Smooth muscle cell (in vitro differentiated cells): ENCODE measurements at regions not wholly inside any gene's neighbourhood (a gene's known extent, or its start where the extent isn't known, plus 50 kb on each side); places are given as distances from the start of the nearest gene placed in this dataset.

Source experiments
- DNase-seq: peaks from one replicate; lab custom pipeline; 2025; ENCODE audit not compliant: unreplicated experiment; lab: John Stamatoyannopoulos, UW
- H2AFZ ChIP-seq: fragments of 200-600 bp; sonication (generic); 2 replicates; pipeline ENCODE4 v1.6.0; 2016; ENCODE audit warnings: antibody characterized with exemption, low read depth, mild to moderate bottlenecking
- H3F3A ChIP-seq: fragments of 200-600 bp; sonication (generic); 2 replicates; pipeline ENCODE4 v1.6.0; 2017; ENCODE audit warnings: antibody characterized with exemption, low read depth
- H3K27ac ChIP-seq: fragments of 200-600 bp; sonication (generic); 2 replicates; pipeline ENCODE4 v1.5.1; 2016; ENCODE audit warnings: low read depth, mild to moderate bottlenecking
- H3K27me3 ChIP-seq: fragments of 200-600 bp; sonication (generic); 2 replicates; pipeline ENCODE4 v1.6.1; 2016; ENCODE audit warnings: low read depth, mild to moderate bottlenecking
- H3K36me3 ChIP-seq: fragments of 200-600 bp; sonication (generic); 2 replicates; pipeline ENCODE4 v1.5.1; 2016; ENCODE audit warnings: low read depth
- H3K4me1 ChIP-seq: fragments of 200-600 bp; sonication (generic); 2 replicates; pipeline ENCODE4 v1.5.1; 2016; ENCODE audit warnings: low read depth
- H3K4me2 ChIP-seq: fragments of 200-600 bp; sonication (generic); 2 replicates; pipeline ENCODE4 v1.6.0; 2016; ENCODE audit warnings: mild to moderate bottlenecking
- H3K4me3 ChIP-seq: fragments of 200-600 bp; sonication (generic); 2 replicates; pipeline ENCODE4 v1.5.1; 2016; ENCODE audit warnings: mild to moderate bottlenecking
- H3K79me2 ChIP-seq: fragments of 200-600 bp; sonication (generic); 2 replicates; pipeline ENCODE4 v1.6.0; 2016; ENCODE audit warnings: low read depth, mild to moderate bottlenecking
- H3K9ac ChIP-seq: fragments of 200-600 bp; sonication (generic); 2 replicates; pipeline ENCODE4 v1.6.0; 2016; ENCODE audit warnings: low read depth
- H3K9me3 ChIP-seq: fragments of 200-600 bp; sonication (generic); replicated peaks from 2 replicates; pipeline ENCODE4 v1.5.1; 2016; ENCODE audit warnings: low read depth
- H4K20me1 ChIP-seq: fragments of 200-600 bp; sonication (generic); 2 replicates; pipeline ENCODE4 v1.6.0; 2016; ENCODE audit warnings: low read depth
- WGBS: methylation state at CpG from one replicate; pipeline ENCODE4 v1.1.7; 2016; ENCODE audit warnings: low lambda C conversion rate; 5-methylcytosine and 5-hydroxymethylcytosine counted together
- TF ChIP-seq, protein P1 (sequence below): fragments of 200-600 bp; sonication (generic); IDR thresholded peaks from 2 replicates; pipeline ENCODE4 v1.5.1; 2017; ENCODE audit warnings: borderline replicate concordance, mild to moderate bottlenecking, antibody characterized with exemption; ENCODE audit not compliant: insufficient read depth, poor library complexity, severe bottlenecking

- no peak for DNase-seq
- Histone ChIP-seq H3K9me3 (no peaks in the 10 kb centered on the region), H3K4me1 (peaks cover 8% of the 10 kb centered on the region), H3F3A (no peaks in the 10 kb centered on the region), H3K9ac (no peak overlapping the region), H3K36me3 (no peaks in the 10 kb centered on the region), H3K79me2 (no peaks in the 10 kb centered on the region), H3K4me2 (no peak overlapping the region), H3K27me3 (no peaks in the 10 kb centered on the region), H3K4me3 (no peak overlapping the region), H4K20me1 (no peaks in the 10 kb centered on the region), H3K27ac (no peak overlapping the region), H2AFZ (no peak overlapping the region)
- 89% methylated on average over 2 of the region's 2 CpGs for WGBS
- TF ChIP-seq, protein P1, sequence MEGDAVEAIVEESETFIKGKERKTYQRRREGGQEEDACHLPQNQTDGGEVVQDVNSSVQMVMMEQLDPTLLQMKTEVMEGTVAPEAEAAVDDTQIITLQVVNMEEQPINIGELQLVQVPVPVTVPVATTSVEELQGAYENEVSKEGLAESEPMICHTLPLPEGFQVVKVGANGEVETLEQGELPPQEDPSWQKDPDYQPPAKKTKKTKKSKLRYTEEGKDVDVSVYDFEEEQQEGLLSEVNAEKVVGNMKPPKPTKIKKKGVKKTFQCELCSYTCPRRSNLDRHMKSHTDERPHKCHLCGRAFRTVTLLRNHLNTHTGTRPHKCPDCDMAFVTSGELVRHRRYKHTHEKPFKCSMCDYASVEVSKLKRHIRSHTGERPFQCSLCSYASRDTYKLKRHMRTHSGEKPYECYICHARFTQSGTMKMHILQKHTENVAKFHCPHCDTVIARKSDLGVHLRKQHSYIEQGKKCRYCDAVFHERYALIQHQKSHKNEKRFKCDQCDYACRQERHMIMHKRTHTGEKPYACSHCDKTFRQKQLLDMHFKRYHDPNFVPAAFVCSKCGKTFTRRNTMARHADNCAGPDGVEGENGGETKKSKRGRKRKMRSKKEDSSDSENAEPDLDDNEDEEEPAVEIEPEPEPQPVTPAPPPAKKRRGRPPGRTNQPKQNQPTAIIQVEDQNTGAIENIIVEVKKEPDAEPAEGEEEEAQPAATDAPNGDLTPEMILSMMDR: no peak
Measured at GRCh38 chr14:81676395-81676794, 142.7 kb upstream of the SEL1L start.

DNA sequence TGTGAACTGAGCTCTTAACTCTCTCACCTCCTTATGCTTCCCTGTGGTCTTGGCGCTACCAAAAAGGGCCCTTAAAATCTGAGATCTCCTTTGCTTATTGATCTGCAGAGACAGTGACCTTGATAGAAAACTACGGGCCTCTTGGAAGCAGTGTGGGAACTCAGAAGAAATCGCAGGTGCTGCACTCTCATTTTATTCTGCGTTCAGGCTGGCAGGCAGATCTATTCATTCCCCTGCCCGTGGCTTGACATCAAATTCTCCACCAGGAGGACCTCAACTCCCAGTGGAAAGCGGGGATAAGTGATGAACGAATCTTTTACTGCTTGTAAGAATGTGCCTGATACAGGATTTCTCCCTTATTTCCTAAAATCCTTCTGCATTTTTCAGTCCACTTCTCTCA, 143.2 kb upstream of the SEL1L start:
- WGBS: 89% methylated on average over 7 of the region's 7 CpGs
- Histone ChIP-seq H2AFZ (no peak overlapping the region), H3K79me2 (no peaks in the 10 kb centered on the region)

GRCh38 chr14:81677736-81678135, 144.1 kb upstream of the SEL1L start:
- no peak overlapping the region for H3K4me2 ChIP-seq

More for the DNA sequence above, 143.2 kb upstream of the SEL1L start:
- TF ChIP-seq, protein P1: no peak
- no peak overlapping the region for H3K4me2 ChIP-seq
- H3K9me3 ChIP-seq: no peaks in the 10 kb centered on the region
- peaks cover 9% of the 10 kb centered on the region for H3K4me1 ChIP-seq
- H3K9ac ChIP-seq: no peak overlapping the region
- no peak overlapping the region for H3K4me3 ChIP-seq
- no peaks in the 10 kb centered on the region for H3K36me3 ChIP-seq
- H3K27me3 ChIP-seq: no peaks in the 10 kb centered on the region
- H3K27ac ChIP-seq: no peak overlapping the region
- no peaks in the 10 kb centered on the region for H3F3A ChIP-seq
- H4K20me1 ChIP-seq: no peaks in the 10 kb centered on the region
- DNase-seq: no peak

DNA sequence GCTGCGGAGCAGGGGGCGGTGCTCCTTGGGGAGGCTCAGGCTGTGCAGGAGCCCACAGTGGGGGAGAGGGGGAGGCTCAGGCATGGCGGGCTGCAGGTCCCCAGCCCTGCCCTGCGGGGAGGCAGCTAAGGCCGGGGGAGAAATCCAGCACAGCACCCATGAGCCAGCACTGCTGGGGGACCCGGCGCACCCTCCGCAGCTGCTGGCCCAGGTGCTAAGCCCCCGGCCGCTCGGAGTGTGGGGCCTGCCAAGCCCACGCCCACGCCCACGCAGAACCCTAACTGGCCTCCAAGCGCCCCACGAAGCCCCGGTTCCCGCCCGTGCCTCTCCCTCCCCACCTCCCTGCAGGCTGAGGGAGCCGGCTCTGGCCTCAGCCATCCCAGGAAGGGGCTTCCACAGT, 145.6 kb upstream of the SEL1L start:
- Histone ChIP-seq H3K27ac (no peak overlapping the region), H3K36me3 (no peaks in the 10 kb centered on the region), H3K4me2 (no peak overlapping the region), H2AFZ (no peak overlapping the region), H3F3A (no peaks in the 10 kb centered on the region), H3K4me1 (peaks cover 12% of the 10 kb centered on the region), H4K20me1 (no peaks in the 10 kb centered on the region), H3K9ac (no peak overlapping the region), H3K79me2 (no peaks in the 10 kb centered on the region), H3K27me3 (no peaks in the 10 kb centered on the region), H3K4me3 (no peak overlapping the region), H3K9me3 (no peaks in the 10 kb centered on the region)
- no peak for DNase-seq
- 96% methylated on average over 20 of the region's 20 CpGs for WGBS
- TF ChIP-seq, protein P1: no peak

More at GRCh38 chr14:81677736-81678135, 144.1 kb upstream of the SEL1L start:
- Histone ChIP-seq H3K9me3 (no peaks in the 10 kb centered on the region), H4K20me1 (no peaks in the 10 kb centered on the region), H3K27me3 (no peaks in the 10 kb centered on the region), H3K9ac (no peak overlapping the region), H2AFZ (no peak overlapping the region), H3K4me3 (no peak overlapping the region), H3K27ac (no peak overlapping the region), H3K4me1 (peaks cover 12% of the 10 kb centered on the region), H3K36me3 (no peaks in the 10 kb centered on the region), H3K79me2 (no peaks in the 10 kb centered on the region), H3F3A (no peaks in the 10 kb centered on the region)
- DNase-seq: no peak
- WGBS: 96% methylated on average over 1 of the region's 1 CpG
- TF ChIP-seq, protein P1: no peak
